ENCODE measurements at regions not wholly inside any gene's neighbourhood (a gene's known extent, or its start where the extent isn't known, plus 50 kb on each side); places are given as distances from the start of the nearest gene placed in this dataset.

- TF ChIP-seq CTCF (IDR thresholded peaks at IDR 0.05; ENCODE audit: low read depth, low read length): no peak
- no peak for TF ChIP-seq POLR2A (IDR thresholded peaks at IDR 0.05; ENCODE audit: extremely low read depth, insufficient read length)
- TF ChIP-seq MAX (IDR thresholded peaks at IDR 0.05; ENCODE audit: low read depth, low read length): 0 out of 2 replicates have a peak, but pooled peaks have one; percentile 34
- TF ChIP-seq MYC (IDR thresholded peaks at IDR 0.05; ENCODE audit: low read depth, low read length): no peak
Measured at GRCh38 chr18:50494569-50494968, 65.3 kb upstream of the MAPK4 start.
